ENCODE measurements at regions not wholly inside any gene's neighbourhood (a gene's known extent, or its start where the extent isn't known, plus 50 kb on each side); places are given as distances from the start of the nearest gene placed in this dataset.

DNA sequence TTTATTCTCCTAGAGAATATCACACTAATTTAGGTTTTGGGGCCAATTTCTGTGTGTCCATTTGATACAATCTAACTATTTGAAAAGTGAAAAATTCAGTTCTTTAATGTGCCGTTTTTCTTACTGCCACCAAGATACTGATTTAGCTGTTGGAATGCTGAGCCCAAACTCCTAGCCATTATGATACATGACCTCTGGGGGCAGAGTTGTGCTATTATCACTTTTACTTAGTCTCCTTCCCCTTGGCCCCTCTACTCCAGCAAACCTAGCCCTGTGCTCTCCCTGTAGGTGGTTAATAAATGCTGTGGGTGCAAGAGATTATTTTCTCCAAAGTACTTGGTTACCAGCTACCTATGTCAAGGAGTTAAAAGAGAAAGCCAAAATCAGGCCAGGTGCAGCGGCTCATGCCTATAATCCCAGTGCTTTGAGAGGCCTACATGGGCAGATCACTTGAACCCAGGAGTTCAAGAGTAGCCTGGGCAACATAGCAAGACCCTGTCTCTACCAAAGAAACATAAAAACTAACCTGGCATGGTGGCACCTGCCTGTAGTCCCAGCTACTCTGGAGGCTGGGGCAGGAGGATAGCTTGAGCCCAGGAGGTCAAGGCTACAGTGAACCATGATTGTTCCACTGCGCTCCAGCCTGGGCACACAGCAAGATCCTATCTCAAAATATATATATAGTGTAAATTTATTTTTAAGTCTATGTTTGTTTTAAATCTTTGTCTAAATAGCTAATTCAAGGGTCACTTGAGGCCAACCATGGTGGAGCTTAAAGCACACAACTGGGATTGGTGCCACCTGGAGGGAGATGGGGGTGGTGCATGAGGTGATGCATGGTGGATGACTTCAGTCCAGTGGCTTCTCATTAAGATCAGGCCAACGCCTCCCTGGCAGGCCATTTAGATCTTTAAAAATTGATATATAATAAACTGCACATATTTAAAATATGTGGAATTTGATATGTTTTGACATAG is 193.2 kb upstream of the PLET1 start:
- intact Hi-C loops (cut with DNase I): no loop called here
- no peak for DNase-seq (ENCODE audit: low spot score)

DNA sequence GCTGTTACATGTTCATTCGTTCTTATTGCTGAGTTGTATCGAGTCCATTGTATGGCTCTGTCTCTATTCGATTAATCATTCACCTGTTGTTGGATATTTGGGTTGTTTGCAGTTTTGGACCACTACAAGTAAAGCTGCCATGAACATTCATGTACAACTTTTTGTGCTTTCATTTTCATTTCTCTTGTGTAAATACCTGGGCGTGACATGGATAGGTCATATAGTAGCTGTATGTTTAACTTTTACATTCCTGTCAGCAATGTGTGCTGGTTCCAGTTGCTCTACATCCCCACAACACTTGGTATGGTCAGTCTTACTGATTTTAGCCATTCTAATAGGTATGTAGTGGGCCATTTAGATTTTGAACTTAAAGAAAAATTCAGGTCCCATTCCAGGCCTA is 194.2 kb upstream of the PLET1 start:
- no peak for DNase-seq (ENCODE audit: low spot score)
- intact Hi-C loops (cut with DNase I): no loop called here

DNA sequence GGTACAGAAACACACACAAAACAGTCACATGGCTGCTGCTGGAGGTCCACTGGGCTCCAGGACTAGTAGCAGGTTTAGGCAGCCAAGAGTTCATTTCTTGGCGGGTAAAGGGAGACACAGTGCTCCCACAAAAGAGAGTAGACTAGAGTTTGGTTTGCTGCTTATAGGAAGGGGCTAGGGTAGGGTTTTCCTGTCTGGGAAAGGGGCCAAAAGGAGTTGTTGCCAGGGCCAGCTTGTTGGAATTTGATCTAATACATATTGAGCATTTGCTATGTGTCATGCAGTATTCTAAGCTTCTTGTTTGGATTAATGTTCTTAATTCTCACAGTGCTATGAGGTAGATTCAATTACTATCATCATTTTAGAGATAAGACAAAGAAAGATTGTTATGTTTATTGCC is 195.1 kb upstream of the PLET1 start:
- no peak for DNase-seq (ENCODE audit: low spot score)
- intact Hi-C loops (cut with DNase I): no loop called here

DNA sequence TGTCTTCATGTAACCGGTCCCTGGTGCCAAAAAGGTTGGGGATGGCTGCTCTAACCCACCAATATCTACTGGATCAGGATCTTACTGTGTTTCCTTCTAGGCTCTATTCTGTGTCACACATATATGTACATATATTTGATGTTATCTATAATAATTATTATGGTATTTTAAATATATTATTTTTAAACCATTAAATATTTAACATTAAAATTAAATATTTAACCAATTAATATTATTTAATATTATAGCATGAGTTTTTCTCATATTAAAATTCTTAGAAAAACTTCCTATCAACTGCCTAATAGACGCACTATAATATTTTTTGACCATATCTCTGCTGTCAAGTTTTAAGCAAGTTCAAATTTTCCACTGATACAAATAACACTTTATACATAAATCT is 196.9 kb upstream of the PLET1 start:
- no peak for DNase-seq (ENCODE audit: low spot score)
- intact Hi-C loops (cut with DNase I): no loop called here

DNA sequence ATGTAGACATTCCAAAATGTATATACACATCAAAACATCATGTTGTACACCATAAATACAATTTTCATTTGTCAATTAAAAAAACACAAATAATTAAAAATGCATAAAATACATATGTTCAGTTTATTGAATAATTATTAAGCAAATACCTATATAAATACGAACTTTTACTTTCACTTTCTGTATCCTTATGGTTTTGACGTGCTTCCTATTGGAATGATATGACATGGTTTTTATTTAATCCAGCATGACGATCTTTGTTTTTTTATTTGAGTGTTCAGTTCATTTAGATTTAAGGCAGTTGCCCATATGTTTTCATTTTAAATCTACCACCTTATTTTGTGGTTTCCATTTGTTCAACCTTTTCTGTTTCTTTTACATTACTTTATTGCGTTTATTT is 198.3 kb upstream of the PLET1 start:
- no peak for DNase-seq (ENCODE audit: low spot score)
- intact Hi-C loops (cut with DNase I): no loop called here

DNA sequence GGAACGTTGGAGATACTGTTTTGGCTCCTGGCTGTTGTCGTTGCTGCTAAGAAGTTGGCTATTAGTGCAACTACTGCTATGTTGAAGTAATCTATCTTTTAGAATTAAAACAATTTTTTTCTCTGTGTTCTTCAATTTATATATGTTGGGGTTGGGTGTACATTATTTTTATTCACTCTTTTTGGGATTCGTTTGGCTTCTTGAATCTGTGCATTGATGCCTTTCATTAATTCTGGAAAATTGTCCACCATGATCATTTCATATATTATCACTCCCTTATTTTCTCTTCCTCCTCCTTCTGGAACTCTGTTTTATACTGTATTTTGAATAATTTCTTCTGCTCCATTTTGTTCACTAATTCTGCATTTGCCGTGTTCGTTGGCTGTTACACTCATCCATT is 199.5 kb upstream of the PLET1 start:
- intact Hi-C loops (cut with DNase I): no loop called here
- no peak for DNase-seq (ENCODE audit: low spot score)

DNA sequence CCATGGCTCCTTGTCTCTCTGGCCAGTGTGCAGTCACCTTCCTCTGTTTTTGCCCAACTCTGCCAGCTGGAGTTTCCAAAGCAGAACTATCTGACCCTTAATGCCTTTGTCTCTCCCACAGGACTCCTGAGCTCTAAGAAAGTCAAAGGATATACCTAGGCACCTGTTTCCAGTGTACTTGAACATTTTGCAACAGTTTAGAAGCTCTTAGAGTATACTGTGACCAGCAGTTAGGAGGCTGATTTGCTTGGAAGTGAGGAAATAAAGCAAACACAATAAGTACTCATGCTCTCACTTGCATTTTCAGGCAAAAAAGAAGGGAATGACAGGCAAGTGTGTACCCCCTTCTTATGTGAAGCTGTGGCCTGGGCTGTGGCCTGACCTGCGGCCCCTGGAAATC is 204.3 kb upstream of the PLET1 start:
- intact Hi-C loops (cut with DNase I): no loop called here
- DNase-seq (ENCODE audit: low spot score): no peak

DNA sequence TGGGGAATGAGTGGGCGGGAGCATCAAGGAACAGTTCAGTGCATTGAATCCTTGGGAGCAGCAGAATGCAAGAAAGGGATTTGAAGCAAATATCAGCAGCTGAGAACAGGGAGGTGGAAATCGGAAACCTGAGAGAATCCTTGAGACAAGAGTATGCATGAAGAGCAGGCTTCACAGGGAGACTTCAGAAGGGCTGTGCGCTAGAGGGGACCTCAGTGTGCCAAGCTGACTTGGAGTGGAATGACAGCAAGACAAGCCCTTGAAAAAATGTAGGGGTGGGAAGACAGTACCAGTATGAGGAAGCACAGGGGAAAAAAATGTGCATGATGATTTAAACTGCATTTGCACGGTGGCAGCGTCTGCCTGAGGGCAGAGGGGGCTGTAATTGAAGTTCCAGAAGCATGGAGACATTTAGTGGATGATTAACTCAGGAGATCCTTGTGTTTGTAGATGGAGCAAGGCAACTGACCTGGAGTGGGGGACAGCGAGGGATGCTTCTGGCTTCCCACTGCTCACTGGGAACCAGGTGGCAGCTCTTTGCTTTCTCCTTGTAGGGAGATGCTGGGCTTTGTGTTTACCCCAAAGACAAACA is 204.9 kb upstream of the PLET1 start:
- DNase-seq (ENCODE audit: low spot score): no peak
- intact Hi-C loops (cut with DNase I): no loop called here

DNA sequence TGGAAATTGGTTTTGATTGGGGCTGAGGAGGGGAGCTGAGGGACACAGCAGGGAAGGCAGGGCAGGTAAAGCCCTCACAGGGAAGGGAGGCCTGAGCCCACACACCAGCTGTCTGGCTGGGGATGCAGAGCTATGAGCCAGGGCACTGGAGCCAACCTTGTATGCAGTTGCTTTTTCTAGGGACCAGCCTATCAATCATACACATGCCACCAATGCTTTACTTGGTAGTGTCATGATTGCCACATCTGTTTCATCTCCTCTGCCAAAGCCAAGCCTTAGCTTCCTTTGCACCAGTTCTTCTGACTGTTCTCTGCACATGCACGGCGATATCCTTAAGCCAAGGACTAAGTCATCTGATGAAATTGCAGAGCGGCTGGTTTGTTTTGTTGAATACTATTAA is 207.1 kb upstream of the PLET1 start:
- DNase-seq (ENCODE audit: low spot score): no peak
- intact Hi-C loops (cut with DNase I): no loop called here

DNA sequence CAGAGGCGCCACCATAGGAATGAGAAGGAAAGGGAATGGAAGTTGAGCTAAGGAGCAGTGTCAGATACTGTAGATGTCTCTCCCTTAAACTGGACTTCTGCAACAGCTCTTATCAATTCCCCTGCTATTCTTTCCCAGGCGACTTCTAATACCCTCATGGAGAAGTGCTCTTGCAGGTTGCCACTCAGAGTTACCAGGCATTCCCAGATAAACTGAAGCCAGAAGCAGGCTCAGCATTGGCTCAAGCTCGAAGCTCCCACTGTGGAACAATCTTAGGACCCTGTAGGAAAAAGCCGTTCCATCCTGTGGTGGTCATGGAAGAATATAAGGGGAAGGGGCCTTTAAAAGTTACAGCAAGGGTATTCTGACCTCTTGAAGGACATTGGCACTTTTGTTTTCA is 208.7 kb upstream of the PLET1 start:
- no peak for DNase-seq (ENCODE audit: low spot score)
- intact Hi-C loops (cut with DNase I): no loop called here

DNA sequence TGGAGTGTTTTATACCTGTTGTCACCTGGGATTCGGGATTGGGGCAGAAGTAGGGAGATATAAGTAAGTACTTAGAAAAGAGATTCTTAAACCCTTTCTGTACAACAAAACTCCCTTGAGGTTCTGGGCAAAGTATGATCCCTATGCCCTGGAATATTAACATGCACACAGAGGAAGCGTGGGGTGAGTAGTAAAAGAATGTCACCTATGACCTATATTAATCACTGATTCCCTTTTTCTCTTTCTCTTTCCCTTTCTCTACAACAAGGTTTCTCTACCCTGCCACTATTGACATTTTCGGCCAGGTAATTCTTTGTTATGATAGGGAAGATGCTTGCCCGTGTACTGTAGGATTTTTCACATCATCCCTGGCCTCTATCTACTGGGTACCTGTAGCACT is 209.7 kb upstream of the PLET1 start:
- no peak for DNase-seq (ENCODE audit: low spot score)
- intact Hi-C loops (cut with DNase I): no loop called here

DNA sequence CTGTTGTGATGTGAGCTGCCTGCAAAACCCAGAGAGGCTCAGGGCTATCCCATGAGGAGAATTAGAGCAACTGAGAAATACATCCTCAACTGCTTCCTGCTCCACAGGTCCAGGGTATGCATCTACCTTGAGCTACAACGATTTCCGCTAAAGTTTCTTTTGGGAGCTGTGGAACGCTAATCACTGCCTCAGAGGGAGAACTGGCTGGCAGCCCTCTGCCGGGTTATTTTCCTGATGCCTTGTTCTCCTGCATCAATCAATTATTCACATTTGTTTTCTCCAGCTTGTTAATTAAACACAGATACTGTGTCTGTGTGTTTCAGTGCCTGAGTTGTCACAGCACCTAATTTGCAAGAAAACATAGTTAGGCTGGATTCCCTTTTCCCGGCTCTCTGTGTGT is 211.1 kb upstream of the PLET1 start:
- no peak for DNase-seq (ENCODE audit: low spot score)
- intact Hi-C loops (cut with DNase I): no loop called here

DNA sequence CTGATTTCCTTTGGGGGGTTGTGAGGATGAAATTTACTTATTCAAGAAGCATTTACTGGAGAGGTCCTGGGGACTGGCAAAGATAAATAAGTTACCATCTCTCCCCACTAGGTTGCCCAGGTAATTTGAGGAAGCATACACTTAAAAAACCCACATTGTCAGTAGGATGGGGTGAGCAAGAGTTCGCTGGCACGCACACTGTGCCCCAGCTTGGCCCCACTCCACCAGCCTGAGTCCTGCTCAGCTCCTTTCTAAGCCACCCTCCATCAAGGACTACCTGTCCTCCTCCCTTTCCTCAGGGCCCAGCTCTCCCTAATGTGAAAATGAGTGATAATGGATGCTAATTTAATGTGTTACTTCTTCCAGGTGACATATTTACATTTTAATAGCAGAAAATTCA is 216.5 kb upstream of the PLET1 start:
- DNase-seq (ENCODE audit: low spot score): no peak
- intact Hi-C loops (cut with DNase I): no loop called here

DNA sequence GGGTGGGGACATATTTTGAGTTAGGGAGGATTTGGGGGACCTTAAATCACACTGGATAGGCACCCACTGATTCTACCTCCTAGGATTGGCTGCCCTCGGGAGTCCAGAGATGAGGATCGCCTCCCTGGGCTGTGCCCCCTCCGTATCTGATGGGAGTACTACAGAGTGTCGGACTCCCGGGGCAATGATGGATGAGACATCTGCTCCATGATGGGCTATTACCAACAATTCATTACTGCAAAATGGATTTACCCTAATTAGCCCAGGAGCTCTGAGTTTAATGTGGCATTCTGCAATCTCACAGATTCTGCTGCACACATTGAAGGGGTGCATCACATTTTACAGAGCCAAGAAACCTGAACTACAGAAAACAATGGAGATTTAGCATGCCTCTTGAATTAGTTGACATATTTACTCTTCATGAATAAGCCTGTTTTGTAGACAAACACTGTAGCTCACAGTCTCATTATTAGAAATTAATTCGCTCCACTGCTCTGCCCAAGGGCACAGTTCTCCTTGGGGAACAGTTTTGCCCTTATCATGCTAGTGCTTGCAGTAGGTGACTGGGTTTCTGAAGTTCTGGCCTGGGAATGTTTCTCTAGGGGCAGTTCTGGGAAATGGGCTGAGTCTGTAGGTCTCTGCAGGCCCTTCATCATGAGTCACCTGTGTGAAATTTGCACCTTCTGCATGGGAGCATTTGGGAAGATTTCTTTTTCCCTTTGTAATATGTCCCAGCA is 217.1 kb upstream of the PLET1 start:
- intact Hi-C loops (cut with DNase I): no loop called here
- no peak for DNase-seq (ENCODE audit: low spot score)

DNA sequence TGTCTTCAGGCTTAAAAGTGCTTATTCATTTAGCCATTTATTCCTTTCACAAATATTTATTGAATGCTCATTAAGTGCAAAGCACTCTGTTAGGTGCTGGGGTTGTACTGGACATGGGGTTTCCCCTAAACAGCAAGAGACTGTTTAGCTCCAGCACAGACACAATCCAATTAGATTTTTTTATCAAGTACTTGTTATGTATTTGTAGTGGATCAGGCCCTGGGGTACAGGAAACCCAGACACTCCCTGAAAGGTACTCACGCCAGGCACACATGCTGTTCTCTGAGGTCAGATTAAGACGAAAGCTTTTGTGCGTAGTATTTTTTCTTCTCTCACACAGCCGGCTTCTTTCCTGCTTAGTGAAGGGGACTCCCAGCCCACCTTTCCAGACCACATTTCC is 218.1 kb upstream of the PLET1 start:
- intact Hi-C loops (cut with DNase I): no loop called here
- no peak for DNase-seq (ENCODE audit: low spot score)

DNA sequence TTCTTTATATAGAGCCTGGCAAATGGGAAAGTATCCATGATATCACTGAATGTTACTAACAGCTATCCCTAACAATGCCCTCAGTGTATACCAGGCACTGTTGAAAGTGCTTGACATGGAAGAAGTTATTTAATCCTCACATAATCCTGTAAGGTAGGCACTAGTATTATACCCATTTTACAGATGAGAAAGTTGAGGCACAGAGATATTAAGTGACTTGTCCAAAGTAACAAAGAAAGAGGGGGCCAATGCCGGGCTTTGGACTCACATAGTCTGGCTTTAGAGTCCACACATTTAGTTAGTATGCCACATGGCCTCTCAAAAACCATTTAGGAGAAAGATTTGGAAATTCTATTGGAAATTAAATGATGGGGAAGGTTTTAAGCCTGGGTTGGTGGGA is 220.8 kb upstream of the PLET1 start:
- no peak for DNase-seq (ENCODE audit: low spot score)
- intact Hi-C loops (cut with DNase I): no loop called here

DNA sequence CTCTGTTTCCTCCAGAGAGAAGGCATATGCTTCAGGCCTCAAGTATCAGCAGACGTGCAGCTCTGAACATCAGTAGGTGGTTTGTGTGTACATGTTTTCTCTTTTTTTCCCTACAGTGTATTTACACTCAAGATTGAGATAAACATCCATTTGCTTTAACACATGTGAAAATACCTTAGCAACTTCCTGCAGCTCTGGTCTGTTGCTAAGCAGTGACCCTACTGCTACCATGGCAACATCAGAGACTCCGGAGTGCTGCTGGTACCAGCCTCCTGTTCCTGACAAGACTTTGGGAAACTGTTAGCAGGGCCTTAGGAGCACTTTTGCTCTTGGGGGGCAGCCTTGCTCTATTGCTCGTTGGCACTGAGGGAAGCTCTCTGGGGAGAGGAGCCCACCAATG is 221.2 kb upstream of the PLET1 start:
- intact Hi-C loops (cut with DNase I): no loop called here
- DNase-seq (ENCODE audit: low spot score): no peak

DNA sequence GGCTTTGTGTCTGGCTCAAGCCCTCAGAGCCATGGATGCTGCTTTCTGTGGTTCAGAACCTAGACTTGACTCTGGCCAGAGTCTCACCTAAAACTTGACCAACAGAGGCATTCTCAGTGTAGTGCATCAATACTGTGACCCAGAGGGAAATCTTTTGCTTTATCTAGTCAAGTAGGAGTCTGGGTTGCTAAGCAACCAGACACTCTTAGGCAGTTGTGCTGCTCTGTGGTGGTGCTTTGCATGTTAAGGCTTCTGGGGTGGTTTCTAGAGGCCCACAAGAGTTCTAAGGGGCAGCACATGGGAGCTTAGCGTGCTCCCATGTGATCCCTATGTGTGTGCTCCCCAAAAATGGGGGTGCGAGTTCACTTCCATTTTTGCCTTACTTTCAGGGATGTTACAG is 224.6 kb upstream of the PLET1 start:
- intact Hi-C loops (cut with DNase I): no loop called here
- no peak for DNase-seq (ENCODE audit: low spot score)

DNA sequence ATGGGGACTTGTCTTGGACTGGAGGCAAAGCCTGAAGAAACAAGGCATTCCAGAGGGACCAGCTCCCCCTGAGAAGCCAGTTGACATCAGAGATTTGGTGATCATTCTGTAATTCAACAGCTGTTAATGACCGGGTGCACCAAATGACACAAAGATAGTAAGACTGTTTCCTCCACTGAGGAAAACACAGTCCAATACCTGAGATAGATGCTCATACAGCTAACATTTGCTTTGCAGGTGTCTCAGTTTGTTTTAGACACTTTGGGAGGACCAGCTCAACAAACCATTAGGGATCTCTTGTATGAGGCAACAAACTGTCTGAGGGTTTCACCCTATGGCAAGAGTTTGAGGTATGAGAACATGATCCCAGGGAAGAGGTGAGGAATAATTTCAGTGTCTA is 237.2 kb upstream of the PLET1 start:
- no peak for DNase-seq (ENCODE audit: low spot score)
- intact Hi-C loops (cut with DNase I): no loop called here

DNA sequence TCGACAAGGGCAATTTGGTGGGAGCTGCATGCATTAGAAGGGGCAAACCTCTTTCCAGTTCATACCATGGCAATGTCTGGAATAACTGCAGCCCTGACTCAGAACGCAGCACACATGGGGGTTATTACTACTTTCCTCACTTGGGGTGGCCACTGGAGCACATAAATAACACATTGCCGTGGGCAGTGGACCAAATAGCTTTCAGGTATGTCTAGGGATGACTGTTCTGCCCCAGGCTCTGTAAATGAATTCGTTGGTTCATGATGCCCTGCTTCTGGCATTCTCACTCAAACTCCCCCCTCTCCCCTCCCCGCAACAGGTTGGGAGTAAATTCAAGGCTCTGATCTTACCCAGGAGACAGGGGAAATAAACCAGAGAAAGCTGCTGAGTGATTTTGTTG is 238.0 kb upstream of the PLET1 start:
- intact Hi-C loops (cut with DNase I): no loop called here
- DNase-seq (ENCODE audit: low spot score): no peak
